ENCODE measurements at regions not wholly inside any gene's neighbourhood (a gene's known extent, or its start where the extent isn't known, plus 50 kb on each side); places are given as distances from the start of the nearest gene placed in this dataset.

GRCh38 chr1:229951856-229952534 lies 115.0 kb upstream of the GALNT2 start:
- TF ChIP-seq CTCF (IDR thresholded peaks at IDR 0.05), result no peak
- TF ChIP-seq POLR2A (IDR thresholded peaks at IDR 0.05), result no peak

All from uterus (tissue), 2 donors.